GM23338 (cell line): ENCODE measurements at regions not wholly inside any gene's neighbourhood (a gene's known extent, or its start where the extent isn't known, plus 50 kb on each side); places are given as distances from the start of the nearest gene placed in this dataset.

Experiments used
- ATAC-seq: fragments of 200-7000 bp; cut with Tn5 transposase; 3 replicates; pipeline ENCODE4 v1.9.1; 2020
- DNase-seq: peaks from one replicate; pipeline ENCODE4 v3.0.0-alpha.2; 2015; ENCODE audit warnings: low spot score
- H2AFZ ChIP-seq: fragments of 200-600 bp; sonication (generic); 2 replicates; pipeline ENCODE4 v1.8.0; 2016; ENCODE audit warnings: antibody characterized with exemption, mild to moderate bottlenecking, moderate library complexity
- H3F3A ChIP-seq: fragments of 200-600 bp; sonication (generic); replicated peaks from 2 replicates; pipeline ENCODE4 v1.8.0; 2017; ENCODE audit warnings: antibody characterized with exemption, mixed run types, low read depth
- H3K27ac ChIP-seq: fragments of 200-600 bp; sonication (generic); 2 replicates; pipeline ENCODE4 v1.6.1; 2016; ENCODE audit warnings: low read depth
- H3K27me3 ChIP-seq: fragments of 200-600 bp; sonication (generic); 2 replicates; pipeline ENCODE4 v1.8.0; 2016; ENCODE audit warnings: mild to moderate bottlenecking, mixed run types, moderate library complexity; ENCODE audit not compliant: insufficient read depth
- H3K36me3 ChIP-seq: fragments of 200-600 bp; sonication (generic); 2 replicates; pipeline ENCODE4 v1.8.0; 2016; ENCODE audit warnings: mild to moderate bottlenecking; ENCODE audit not compliant: insufficient read depth
- H3K4me1 ChIP-seq: fragments of 200-600 bp; sonication (generic); 2 replicates; pipeline ENCODE4 v1.8.0; 2016; ENCODE audit warnings: mild to moderate bottlenecking, moderate library complexity; ENCODE audit not compliant: insufficient read depth
- H3K4me2 ChIP-seq: fragments of 200-600 bp; sonication (generic); 2 replicates; pipeline ENCODE4 v1.7.1; 2017; ENCODE audit warnings: mixed run types
- H3K4me3 ChIP-seq: fragments of 200-600 bp; sonication (generic); 2 replicates; pipeline ENCODE4 v1.6.1; 2016; ENCODE audit warnings: mixed run types
- H3K79me2 ChIP-seq: fragments of 200-600 bp; sonication (generic); replicated peaks from 2 replicates; pipeline ENCODE4 v1.8.0; 2017; ENCODE audit warnings: mild to moderate bottlenecking; ENCODE audit not compliant: insufficient read depth
- H3K9me2 ChIP-seq: fragments of 200-600 bp; sonication (generic); 2 replicates; pipeline ENCODE4 v1.8.0; 2017; ENCODE audit not compliant: insufficient read depth
- H4K20me1 ChIP-seq: fragments of 200-600 bp; sonication (generic); replicated peaks from 2 replicates; pipeline ENCODE4 v1.8.0; 2017; ENCODE audit warnings: mild to moderate bottlenecking; ENCODE audit not compliant: insufficient read depth
- H3K27ac Mint-ChIP-seq: 2 replicates; pipeline ENCODE4 v1.8.0; 2020; ENCODE audit warnings: inconsistent platforms, mild to moderate bottlenecking, moderate library complexity, mixed read lengths
- H3K27me3 Mint-ChIP-seq: 3 replicates; pipeline ENCODE4 v1.8.0; 2022; ENCODE audit warnings: low read depth, mild to moderate bottlenecking, moderate library complexity, mixed read lengths, inconsistent platforms; ENCODE audit not compliant: insufficient read depth, poor library complexity
- H3K36me3 Mint-ChIP-seq: 3 replicates; pipeline ENCODE4 v1.8.0; 2021; ENCODE audit warnings: low read depth, mild to moderate bottlenecking, inconsistent platforms, moderate library complexity, mixed read lengths
- H3K4me1 Mint-ChIP-seq: 3 replicates; pipeline ENCODE4 v1.8.0; 2020; ENCODE audit warnings: mild to moderate bottlenecking, inconsistent platforms, mixed read lengths
- H3K4me3 Mint-ChIP-seq: 3 replicates; pipeline ENCODE4 v1.8.0; 2021; ENCODE audit warnings: moderate library complexity, mild to moderate bottlenecking, inconsistent platforms, mixed read lengths
- H3K9me3 Mint-ChIP-seq: 3 replicates; pipeline ENCODE4 v1.8.0; 2020; ENCODE audit warnings: moderate library complexity, mild to moderate bottlenecking, inconsistent platforms, mixed read lengths
- CREB1 ChIP-seq: fragments of 250-450 bp; sonication (Bioruptor Pico); IDR thresholded peaks from 2 replicates; pipeline ENCODE4 v1.5.0; 2020; ENCODE audit warnings: low read depth, mild to moderate bottlenecking, moderate library complexity
- ETS1 ChIP-seq: IDR thresholded peaks from 2 replicates; pipeline ENCODE4 v1.6.1; 2016; ENCODE audit warnings: antibody characterized with exemption
- JUNB ChIP-seq: IDR thresholded peaks from one replicate; pipeline ENCODE4 v1.6.1; 2016; ENCODE audit warnings: antibody characterized with exemption; ENCODE audit not compliant: unreplicated experiment
- POLR2AphosphoS5 ChIP-seq: IDR thresholded peaks from 2 replicates; pipeline ENCODE4 v1.6.1; 2016; ENCODE audit warnings: antibody characterized with exemption, low read depth
- ZNF331 ChIP-seq: fragments of 250-450 bp; sonication (Bioruptor Pico); IDR thresholded peaks from 2 replicates; pipeline ENCODE4 v1.5.0; 2020; ENCODE audit warnings: low read depth, mild to moderate bottlenecking, moderate library complexity
- TF ChIP-seq, protein P1 (sequence below): IDR thresholded peaks from one replicate; pipeline ENCODE4 v1.6.1; 2018; ENCODE audit warnings: antibody characterized with exemption; ENCODE audit not compliant: unreplicated experiment
- TF ChIP-seq, protein P2 (sequence below), 2 experiments: fragments of 200-600 bp in 1 of 2; sonication (generic) in 1 of 2; conservative IDR thresholded peaks; 2 replicates each; pipeline versions ENCODE4 v1.5.1 to v1.6.1; 2016 to 2017; ENCODE audit warnings: antibody characterized with exemption in 2 of 2, low read depth in 2 of 2, mild to moderate bottlenecking in 2 of 2, moderate library complexity in 1 of 2
- TF ChIP-seq, protein P3 (sequence below): fragments of 250-450 bp; sonication (Bioruptor Pico); IDR thresholded peaks from 2 replicates; pipeline ENCODE4 v1.5.0; 2020; ENCODE audit warnings: mild to moderate bottlenecking, moderate library complexity

DNA sequence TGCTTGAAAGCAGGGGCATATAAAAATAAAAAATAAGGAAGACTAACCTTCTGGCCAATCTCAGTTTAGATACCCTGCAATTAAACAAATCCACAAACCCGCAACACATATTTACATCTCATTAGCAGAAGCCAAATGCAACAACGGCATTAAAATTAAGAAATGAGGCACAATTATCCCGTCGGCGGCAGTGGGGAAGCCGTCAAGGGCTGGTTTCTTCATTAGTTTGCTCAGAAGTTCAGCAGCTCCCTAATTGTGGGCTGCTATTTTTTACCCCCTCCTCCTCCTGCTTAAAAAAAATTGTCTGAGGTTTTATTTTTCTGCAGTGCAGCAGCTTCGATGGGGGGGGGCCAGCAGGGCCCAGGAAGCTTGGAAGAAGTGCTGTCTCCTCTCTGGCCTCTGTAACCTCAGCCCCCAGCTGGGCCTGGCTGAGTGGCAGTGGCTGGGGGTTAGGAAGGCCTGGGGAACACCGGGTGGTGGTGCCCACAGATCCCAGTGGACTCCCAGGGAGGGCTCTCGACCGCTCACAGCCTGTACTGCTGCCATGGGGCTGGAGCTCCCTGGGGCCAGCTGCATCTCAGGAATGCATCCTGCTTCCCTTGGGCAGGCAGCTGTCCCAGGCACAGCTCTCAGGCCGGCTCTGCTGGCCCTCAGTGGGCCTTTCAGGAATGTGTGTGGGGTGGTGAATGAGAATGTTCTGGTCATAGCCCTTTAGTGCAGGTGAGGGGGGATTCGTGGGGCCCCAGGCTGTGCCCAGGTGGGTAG is 148.7 kb upstream of the B3GAT1 start:
- H3K4me2 ChIP-seq: no peak overlapping the region
- H3K9me2 ChIP-seq: no peaks in the 10 kb centered on the region
- H3F3A ChIP-seq: no peaks in the 10 kb centered on the region
- no peak overlapping the region; the same call in 1 of the 2 replicates for H2AFZ ChIP-seq
- H3K27ac Mint-ChIP-seq: no peak overlapping the region
- H3K4me1 Mint-ChIP-seq: peaks cover 14% of the 10 kb centered on the region
- DNase-seq: peak; percentile 34
- H3K27me3 Mint-ChIP-seq: peaks cover 11% of the 10 kb centered on the region
- no peaks in the 10 kb centered on the region for H3K9me3 Mint-ChIP-seq
- H3K4me3 Mint-ChIP-seq: no peak overlapping the region
- TF ChIP-seq CREB1 (no peak), ETS1 (no peak), ZNF331 (CRISPR knock-in tag) (no peak), POLR2AphosphoS5 (no peak), JUNB (no peak)
- TF ChIP-seq, protein P1, sequence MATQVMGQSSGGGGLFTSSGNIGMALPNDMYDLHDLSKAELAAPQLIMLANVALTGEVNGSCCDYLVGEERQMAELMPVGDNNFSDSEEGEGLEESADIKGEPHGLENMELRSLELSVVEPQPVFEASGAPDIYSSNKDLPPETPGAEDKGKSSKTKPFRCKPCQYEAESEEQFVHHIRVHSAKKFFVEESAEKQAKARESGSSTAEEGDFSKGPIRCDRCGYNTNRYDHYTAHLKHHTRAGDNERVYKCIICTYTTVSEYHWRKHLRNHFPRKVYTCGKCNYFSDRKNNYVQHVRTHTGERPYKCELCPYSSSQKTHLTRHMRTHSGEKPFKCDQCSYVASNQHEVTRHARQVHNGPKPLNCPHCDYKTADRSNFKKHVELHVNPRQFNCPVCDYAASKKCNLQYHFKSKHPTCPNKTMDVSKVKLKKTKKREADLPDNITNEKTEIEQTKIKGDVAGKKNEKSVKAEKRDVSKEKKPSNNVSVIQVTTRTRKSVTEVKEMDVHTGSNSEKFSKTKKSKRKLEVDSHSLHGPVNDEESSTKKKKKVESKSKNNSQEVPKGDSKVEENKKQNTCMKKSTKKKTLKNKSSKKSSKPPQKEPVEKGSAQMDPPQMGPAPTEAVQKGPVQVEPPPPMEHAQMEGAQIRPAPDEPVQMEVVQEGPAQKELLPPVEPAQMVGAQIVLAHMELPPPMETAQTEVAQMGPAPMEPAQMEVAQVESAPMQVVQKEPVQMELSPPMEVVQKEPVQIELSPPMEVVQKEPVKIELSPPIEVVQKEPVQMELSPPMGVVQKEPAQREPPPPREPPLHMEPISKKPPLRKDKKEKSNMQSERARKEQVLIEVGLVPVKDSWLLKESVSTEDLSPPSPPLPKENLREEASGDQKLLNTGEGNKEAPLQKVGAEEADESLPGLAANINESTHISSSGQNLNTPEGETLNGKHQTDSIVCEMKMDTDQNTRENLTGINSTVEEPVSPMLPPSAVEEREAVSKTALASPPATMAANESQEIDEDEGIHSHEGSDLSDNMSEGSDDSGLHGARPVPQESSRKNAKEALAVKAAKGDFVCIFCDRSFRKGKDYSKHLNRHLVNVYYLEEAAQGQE: no peak
- TF ChIP-seq, protein P2, sequence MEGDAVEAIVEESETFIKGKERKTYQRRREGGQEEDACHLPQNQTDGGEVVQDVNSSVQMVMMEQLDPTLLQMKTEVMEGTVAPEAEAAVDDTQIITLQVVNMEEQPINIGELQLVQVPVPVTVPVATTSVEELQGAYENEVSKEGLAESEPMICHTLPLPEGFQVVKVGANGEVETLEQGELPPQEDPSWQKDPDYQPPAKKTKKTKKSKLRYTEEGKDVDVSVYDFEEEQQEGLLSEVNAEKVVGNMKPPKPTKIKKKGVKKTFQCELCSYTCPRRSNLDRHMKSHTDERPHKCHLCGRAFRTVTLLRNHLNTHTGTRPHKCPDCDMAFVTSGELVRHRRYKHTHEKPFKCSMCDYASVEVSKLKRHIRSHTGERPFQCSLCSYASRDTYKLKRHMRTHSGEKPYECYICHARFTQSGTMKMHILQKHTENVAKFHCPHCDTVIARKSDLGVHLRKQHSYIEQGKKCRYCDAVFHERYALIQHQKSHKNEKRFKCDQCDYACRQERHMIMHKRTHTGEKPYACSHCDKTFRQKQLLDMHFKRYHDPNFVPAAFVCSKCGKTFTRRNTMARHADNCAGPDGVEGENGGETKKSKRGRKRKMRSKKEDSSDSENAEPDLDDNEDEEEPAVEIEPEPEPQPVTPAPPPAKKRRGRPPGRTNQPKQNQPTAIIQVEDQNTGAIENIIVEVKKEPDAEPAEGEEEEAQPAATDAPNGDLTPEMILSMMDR (conservative IDR thresholded peaks at IDR 0.05; ENCODE audit: low read depth in 2 of 2): no peak
- TF ChIP-seq, protein P3, sequence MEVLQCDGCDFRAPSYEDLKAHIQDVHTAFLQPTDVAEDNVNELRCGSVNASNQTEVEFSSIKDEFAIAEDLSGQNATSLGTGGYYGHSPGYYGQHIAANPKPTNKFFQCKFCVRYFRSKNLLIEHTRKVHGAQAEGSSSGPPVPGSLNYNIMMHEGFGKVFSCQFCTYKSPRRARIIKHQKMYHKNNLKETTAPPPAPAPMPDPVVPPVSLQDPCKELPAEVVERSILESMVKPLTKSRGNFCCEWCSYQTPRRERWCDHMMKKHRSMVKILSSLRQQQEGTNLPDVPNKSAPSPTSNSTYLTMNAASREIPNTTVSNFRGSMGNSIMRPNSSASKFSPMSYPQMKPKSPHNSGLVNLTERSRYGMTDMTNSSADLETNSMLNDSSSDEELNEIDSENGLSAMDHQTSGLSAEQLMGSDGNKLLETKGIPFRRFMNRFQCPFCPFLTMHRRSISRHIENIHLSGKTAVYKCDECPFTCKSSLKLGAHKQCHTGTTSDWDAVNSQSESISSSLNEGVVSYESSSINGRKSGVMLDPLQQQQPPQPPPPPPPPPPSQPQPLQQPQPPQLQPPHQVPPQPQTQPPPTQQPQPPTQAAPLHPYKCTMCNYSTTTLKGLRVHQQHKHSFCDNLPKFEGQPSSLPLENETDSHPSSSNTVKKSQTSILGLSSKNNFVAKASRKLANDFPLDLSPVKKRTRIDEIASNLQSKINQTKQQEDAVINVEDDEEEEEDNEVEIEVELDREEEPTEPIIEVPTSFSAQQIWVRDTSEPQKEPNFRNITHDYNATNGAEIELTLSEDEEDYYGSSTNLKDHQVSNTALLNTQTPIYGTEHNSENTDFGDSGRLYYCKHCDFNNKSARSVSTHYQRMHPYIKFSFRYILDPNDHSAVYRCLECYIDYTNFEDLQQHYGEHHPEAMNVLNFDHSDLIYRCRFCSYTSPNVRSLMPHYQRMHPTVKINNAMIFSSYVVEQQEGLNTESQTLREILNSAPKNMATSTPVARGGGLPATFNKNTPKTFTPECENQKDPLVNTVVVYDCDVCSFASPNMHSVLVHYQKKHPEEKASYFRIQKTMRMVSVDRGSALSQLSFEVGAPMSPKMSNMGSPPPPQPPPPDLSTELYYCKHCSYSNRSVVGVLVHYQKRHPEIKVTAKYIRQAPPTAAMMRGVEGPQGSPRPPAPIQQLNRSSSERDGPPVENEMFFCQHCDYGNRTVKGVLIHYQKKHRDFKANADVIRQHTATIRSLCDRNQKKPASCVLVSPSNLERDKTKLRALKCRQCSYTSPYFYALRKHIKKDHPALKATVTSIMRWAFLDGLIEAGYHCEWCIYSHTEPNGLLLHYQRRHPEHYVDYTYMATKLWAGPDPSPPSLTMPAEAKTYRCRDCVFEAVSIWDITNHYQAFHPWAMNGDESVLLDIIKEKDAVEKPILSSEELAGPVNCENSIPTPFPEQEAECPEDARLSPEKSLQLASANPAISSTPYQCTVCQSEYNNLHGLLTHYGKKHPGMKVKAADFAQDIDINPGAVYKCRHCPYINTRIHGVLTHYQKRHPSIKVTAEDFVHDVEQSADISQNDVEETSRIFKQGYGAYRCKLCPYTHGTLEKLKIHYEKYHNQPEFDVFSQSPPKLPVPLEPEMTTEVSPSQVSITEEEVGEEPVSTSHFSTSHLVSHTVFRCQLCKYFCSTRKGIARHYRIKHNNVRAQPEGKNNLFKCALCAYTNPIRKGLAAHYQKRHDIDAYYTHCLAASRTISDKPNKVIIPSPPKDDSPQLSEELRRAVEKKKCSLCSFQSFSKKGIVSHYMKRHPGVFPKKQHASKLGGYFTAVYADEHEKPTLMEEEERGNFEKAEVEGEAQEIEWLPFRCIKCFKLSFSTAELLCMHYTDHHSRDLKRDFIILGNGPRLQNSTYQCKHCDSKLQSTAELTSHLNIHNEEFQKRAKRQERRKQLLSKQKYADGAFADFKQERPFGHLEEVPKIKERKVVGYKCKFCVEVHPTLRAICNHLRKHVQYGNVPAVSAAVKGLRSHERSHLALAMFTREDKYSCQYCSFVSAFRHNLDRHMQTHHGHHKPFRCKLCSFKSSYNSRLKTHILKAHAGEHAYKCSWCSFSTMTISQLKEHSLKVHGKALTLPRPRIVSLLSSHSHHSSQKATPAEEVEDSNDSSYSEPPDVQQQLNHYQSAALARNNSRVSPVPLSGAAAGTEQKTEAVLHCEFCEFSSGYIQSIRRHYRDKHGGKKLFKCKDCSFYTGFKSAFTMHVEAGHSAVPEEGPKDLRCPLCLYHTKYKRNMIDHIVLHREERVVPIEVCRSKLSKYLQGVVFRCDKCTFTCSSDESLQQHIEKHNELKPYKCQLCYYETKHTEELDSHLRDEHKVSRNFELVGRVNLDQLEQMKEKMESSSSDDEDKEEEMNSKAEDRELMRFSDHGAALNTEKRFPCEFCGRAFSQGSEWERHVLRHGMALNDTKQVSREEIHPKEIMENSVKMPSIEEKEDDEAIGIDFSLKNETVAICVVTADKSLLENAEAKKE: no peak
- peak; percentile 81 for ATAC-seq
- H3K27ac ChIP-seq: no peak overlapping the region
- H4K20me1 ChIP-seq: no peaks in the 10 kb centered on the region
- H3K27me3 ChIP-seq: no peaks in the 10 kb centered on the region
- no peak overlapping the region for H3K4me3 ChIP-seq
- H3K79me2 ChIP-seq: no peaks in the 10 kb centered on the region
- H3K4me1 ChIP-seq: no peaks in the 10 kb centered on the region
- H3K36me3 ChIP-seq: no peaks in the 10 kb centered on the region
- H3K36me3 Mint-ChIP-seq: no peaks in the 10 kb centered on the region
